Nephron progenitor cell (in vitro differentiated cells): ENCODE measurements at regions not wholly inside any gene's neighbourhood (a gene's known extent, or its start where the extent isn't known, plus 50 kb on each side); places are given as distances from the start of the nearest gene placed in this dataset.

Experiments used
- DNase-seq: peaks from one replicate; pipeline ENCODE4 v3.0.0; 2021
- H3K27ac Mint-ChIP-seq: 2 replicates; pipeline ENCODE4 v1.8.0; 2021; ENCODE audit warnings: mild to moderate bottlenecking, moderate library complexity, mixed read lengths
- H3K27me3 Mint-ChIP-seq: 2 replicates; pipeline ENCODE4 v1.8.0; 2021; ENCODE audit warnings: mild to moderate bottlenecking, low read depth, mixed read lengths; ENCODE audit not compliant: poor library complexity
- H3K36me3 Mint-ChIP-seq: 2 replicates; pipeline ENCODE4 v1.8.0; 2021; ENCODE audit warnings: low read depth, mixed read lengths
- H3K4me1 Mint-ChIP-seq: 2 replicates; pipeline ENCODE4 v1.8.0; 2021; ENCODE audit warnings: mixed read lengths
- H3K4me3 Mint-ChIP-seq: 2 replicates; pipeline ENCODE4 v1.8.0; 2021; ENCODE audit warnings: mild to moderate bottlenecking, moderate library complexity, mixed read lengths
- H3K9me3 Mint-ChIP-seq: 2 replicates; pipeline ENCODE4 v1.8.0; 2021; ENCODE audit warnings: mild to moderate bottlenecking, moderate library complexity, mixed read lengths
- TF ChIP-seq, protein P1 (sequence below): fragments of 200-600 bp; sonication (generic); IDR thresholded peaks from 2 replicates; pipeline ENCODE4 v1.5.0; 2021; ENCODE audit warnings: antibody characterized with exemption

DNA sequence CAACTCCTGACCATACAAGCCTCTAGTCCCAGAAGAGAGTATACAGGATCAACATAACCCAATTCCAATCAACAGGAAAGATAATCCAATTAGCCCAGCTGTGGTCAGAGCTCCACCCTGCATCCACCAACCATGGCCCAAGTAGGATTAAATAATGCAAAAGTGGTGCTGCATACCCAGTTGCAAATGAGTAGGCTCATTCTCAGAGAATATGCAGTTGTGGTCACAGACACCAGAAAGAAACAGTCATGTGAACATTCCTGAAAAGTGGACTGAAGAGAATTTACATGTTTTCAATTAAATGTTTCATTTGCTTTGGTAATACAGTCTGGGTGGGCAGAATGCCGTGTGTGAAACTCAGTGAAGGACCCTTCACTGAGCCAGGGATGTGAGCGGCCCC, 167.2 kb upstream of the BMP4 start:
- Mint-ChIP-seq H3K4me1 (peaks cover 6% of the 10 kb centered on the region), H3K36me3 (no peaks in the 10 kb centered on the region), H3K27me3 (no peaks in the 10 kb centered on the region), H3K4me3 (no peak overlapping the region), H3K27ac (no peak overlapping the region), H3K9me3 (peaks cover 3% of the 10 kb centered on the region)
- TF ChIP-seq, protein P1, sequence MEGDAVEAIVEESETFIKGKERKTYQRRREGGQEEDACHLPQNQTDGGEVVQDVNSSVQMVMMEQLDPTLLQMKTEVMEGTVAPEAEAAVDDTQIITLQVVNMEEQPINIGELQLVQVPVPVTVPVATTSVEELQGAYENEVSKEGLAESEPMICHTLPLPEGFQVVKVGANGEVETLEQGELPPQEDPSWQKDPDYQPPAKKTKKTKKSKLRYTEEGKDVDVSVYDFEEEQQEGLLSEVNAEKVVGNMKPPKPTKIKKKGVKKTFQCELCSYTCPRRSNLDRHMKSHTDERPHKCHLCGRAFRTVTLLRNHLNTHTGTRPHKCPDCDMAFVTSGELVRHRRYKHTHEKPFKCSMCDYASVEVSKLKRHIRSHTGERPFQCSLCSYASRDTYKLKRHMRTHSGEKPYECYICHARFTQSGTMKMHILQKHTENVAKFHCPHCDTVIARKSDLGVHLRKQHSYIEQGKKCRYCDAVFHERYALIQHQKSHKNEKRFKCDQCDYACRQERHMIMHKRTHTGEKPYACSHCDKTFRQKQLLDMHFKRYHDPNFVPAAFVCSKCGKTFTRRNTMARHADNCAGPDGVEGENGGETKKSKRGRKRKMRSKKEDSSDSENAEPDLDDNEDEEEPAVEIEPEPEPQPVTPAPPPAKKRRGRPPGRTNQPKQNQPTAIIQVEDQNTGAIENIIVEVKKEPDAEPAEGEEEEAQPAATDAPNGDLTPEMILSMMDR: no peak
- no peak for DNase-seq

- H3K36me3 Mint-ChIP-seq: no peaks in the 10 kb centered on the region
- no peak overlapping the region for H3K27ac Mint-ChIP-seq
- no peak overlapping the region for H3K4me3 Mint-ChIP-seq
- H3K27me3 Mint-ChIP-seq: no peaks in the 10 kb centered on the region
- TF ChIP-seq, protein P1: no peak
- H3K4me1 Mint-ChIP-seq: peaks cover 4% of the 10 kb centered on the region
- no peak for DNase-seq
- H3K9me3 Mint-ChIP-seq: peaks cover 10% of the 10 kb centered on the region
These were observed 168.5 kb upstream of the BMP4 start for GRCh38 chr14:54125109-54125508.

DNA sequence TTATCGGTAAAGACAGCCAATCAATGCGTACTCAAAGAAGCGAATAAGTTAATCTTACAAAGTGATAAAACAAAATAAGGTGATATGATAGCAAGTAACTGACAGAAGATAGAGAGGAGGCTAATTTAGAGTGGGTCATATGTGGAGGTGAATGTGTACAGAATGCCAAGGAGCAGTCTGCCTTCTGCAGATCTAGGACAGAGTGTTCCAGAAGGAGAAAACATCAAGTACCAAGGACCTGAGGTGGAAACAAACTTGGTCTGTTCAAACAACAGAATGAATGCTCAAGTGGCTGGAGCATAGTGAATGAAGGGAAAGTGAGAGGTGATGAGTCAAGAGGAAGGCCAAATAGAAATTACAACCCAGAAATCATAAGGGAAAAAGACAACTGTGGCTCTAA, 170.3 kb upstream of the BMP4 start:
- Mint-ChIP-seq H3K9me3 (peaks cover 14% of the 10 kb centered on the region), H3K27me3 (peaks cover 2% of the 10 kb centered on the region), H3K4me1 (no peaks in the 10 kb centered on the region), H3K4me3 (no peak overlapping the region), H3K27ac (no peak overlapping the region), H3K36me3 (no peaks in the 10 kb centered on the region)
- DNase-seq: no peak
- TF ChIP-seq, protein P1: no peak

GRCh38 chr14:54127526-54127925, 170.9 kb upstream of the BMP4 start:
- H3K4me3 Mint-ChIP-seq: no peak overlapping the region
- peaks cover 14% of the 10 kb centered on the region for H3K9me3 Mint-ChIP-seq
- TF ChIP-seq, protein P1: no peak
- H3K36me3 Mint-ChIP-seq: no peaks in the 10 kb centered on the region
- H3K4me1 Mint-ChIP-seq: no peaks in the 10 kb centered on the region
- DNase-seq: no peak
- peaks cover 2% of the 10 kb centered on the region for H3K27me3 Mint-ChIP-seq
- no peak overlapping the region for H3K27ac Mint-ChIP-seq

GRCh38 chr14:54129850-54130640, 173.4 kb upstream of the BMP4 start:
- Mint-ChIP-seq H3K4me1 (peaks cover 6% of the 10 kb centered on the region), H3K27ac (no peak overlapping the region)

More at GRCh38 chr14:54129850-54130640, 173.4 kb upstream of the BMP4 start:
- Mint-ChIP-seq H3K9me3 (peaks cover 14% of the 10 kb centered on the region), H3K4me3 (no peak overlapping the region), H3K27me3 (peaks cover 2% of the 10 kb centered on the region), H3K36me3 (no peaks in the 10 kb centered on the region)
- TF ChIP-seq, protein P1: no peak
- no peak for DNase-seq
